Loucy (cell line): ENCODE measurements at regions not wholly inside any gene's neighbourhood (a gene's known extent, or its start where the extent isn't known, plus 50 kb on each side); places are given as distances from the start of the nearest gene placed in this dataset.

Experiments
- H2AFZ ChIP-seq: fragments of 200-600 bp; sonication (generic); 2 replicates; pipeline ENCODE4 v1.6.0; 2016; ENCODE audit warnings: antibody characterized with exemption, mild to moderate bottlenecking, low read length, moderate library complexity
- H3F3A ChIP-seq: fragments of 200-600 bp; 2 replicates; pipeline ENCODE4 v1.6.0; 2016; ENCODE audit warnings: antibody characterized with exemption, low read depth, mild to moderate bottlenecking
- H3K27me3 ChIP-seq: fragments of 200-600 bp; sonication (generic); 2 replicates; pipeline ENCODE4 v1.6.1; 2014; ENCODE audit warnings: low read length, mild to moderate bottlenecking; ENCODE audit not compliant: insufficient read depth, poor library complexity, severe bottlenecking
- H3K36me3 ChIP-seq: fragments of 200-600 bp; sonication (generic); 2 replicates; pipeline ENCODE4 v1.6.1; 2016; ENCODE audit warnings: low read length; ENCODE audit not compliant: insufficient read depth
- H3K4me1 ChIP-seq: fragments of 200-600 bp; sonication (generic); 2 replicates; pipeline ENCODE4 v1.5.1; 2014; ENCODE audit warnings: low read length, mild to moderate bottlenecking; ENCODE audit not compliant: insufficient read depth, poor library complexity, severe bottlenecking
- H3K4me2 ChIP-seq: fragments of 200-600 bp; sonication (generic); 2 replicates; pipeline ENCODE4 v1.6.0; 2014; ENCODE audit warnings: antibody characterized with exemption, low read length, low read depth, mild to moderate bottlenecking; ENCODE audit not compliant: poor library complexity, severe bottlenecking
- H3K4me3 ChIP-seq: fragments of 200-600 bp; sonication (generic); 2 replicates; pipeline ENCODE4 v1.5.1; 2014; ENCODE audit warnings: low read length, mild to moderate bottlenecking, mixed read lengths; ENCODE audit not compliant: poor library complexity, severe bottlenecking
- H3K79me2 ChIP-seq: fragments of 200-600 bp; sonication (generic); 2 replicates; pipeline ENCODE4 v1.6.1; 2014; ENCODE audit warnings: low read length; ENCODE audit not compliant: insufficient read depth
- H3K9ac ChIP-seq: fragments of 200-600 bp; sonication (generic); 2 replicates; pipeline ENCODE4 v1.6.0; 2014; ENCODE audit warnings: mild to moderate bottlenecking, low read depth, low read length, moderate library complexity; ENCODE audit not compliant: poor library complexity, severe bottlenecking
- H3K9me2 ChIP-seq: fragments of 200-600 bp; sonication (generic); replicated peaks from 2 replicates; pipeline ENCODE4 v1.6.1; 2016; ENCODE audit warnings: low read depth, low read length, mixed read lengths
- H3K9me3 ChIP-seq: fragments of 200-600 bp; sonication (generic); 2 replicates; pipeline ENCODE4 v1.6.1; 2014; ENCODE audit warnings: mild to moderate bottlenecking, antibody characterized with exemption, low read length, low read depth; ENCODE audit not compliant: insufficient read depth
- H4K20me1 ChIP-seq: fragments of 200-600 bp; sonication (generic); 2 replicates; pipeline ENCODE4 v1.6.0; 2014; ENCODE audit warnings: antibody characterized with exemption, low read length, mild to moderate bottlenecking; ENCODE audit not compliant: insufficient read depth, poor library complexity, severe bottlenecking
- CTCF ChIP-seq: fragments of 200-600 bp; sonication (generic); conservative IDR thresholded peaks from 2 replicates; pipeline ENCODE4 v1.5.1; 2014; ENCODE audit warnings: mild to moderate bottlenecking, antibody characterized with exemption, low read length
- EZH2phosphoT487 ChIP-seq: fragments of 200-600 bp; IDR thresholded peaks from 2 replicates; pipeline ENCODE4 v1.6.1; 2018; ENCODE audit warnings: antibody characterized with exemption, mild to moderate bottlenecking, moderate library complexity, borderline replicate concordance

- TF ChIP-seq CTCF (no peak), EZH2phosphoT487 (no peak)
- H4K20me1 ChIP-seq, result no peaks in the 10 kb centered on the region
These were observed 144.9 kb upstream of the CELF2 start for GRCh38 chr10:10872764-10873163.

GRCh38 chr10:10873289-10873688, 144.4 kb upstream of the CELF2 start:
- H3K9me2 ChIP-seq, result no peaks in the 10 kb centered on the region
- H3K4me2 ChIP-seq, result no peak overlapping the region
- H4K20me1 ChIP-seq, result no peaks in the 10 kb centered on the region
- no peaks in the 10 kb centered on the region for H3K79me2 ChIP-seq
- TF ChIP-seq EZH2phosphoT487 (no peak), CTCF (no peak)
- H3K4me1 ChIP-seq, result no peaks in the 10 kb centered on the region
- no peaks in the 10 kb centered on the region for H3K9me3 ChIP-seq
- H3K36me3 ChIP-seq, result no peaks in the 10 kb centered on the region
- H3F3A ChIP-seq, result no peaks in the 10 kb centered on the region
- no peak overlapping the region for H3K9ac ChIP-seq
- no peaks in the 10 kb centered on the region for H3K27me3 ChIP-seq
- H2AFZ ChIP-seq, result no peak overlapping the region
- no peak overlapping the region for H3K4me3 ChIP-seq

More at GRCh38 chr10:10872764-10873163, 144.9 kb upstream of the CELF2 start:
- no peaks in the 10 kb centered on the region for H3K79me2 ChIP-seq
- no peaks in the 10 kb centered on the region for H3F3A ChIP-seq
- H3K36me3 ChIP-seq, result no peaks in the 10 kb centered on the region
- no peaks in the 10 kb centered on the region for H3K4me1 ChIP-seq
- H2AFZ ChIP-seq, result no peak overlapping the region
- H3K27me3 ChIP-seq, result no peaks in the 10 kb centered on the region
- no peak overlapping the region for H3K9ac ChIP-seq
- H3K4me3 ChIP-seq, result no peak overlapping the region
- H3K9me2 ChIP-seq, result no peaks in the 10 kb centered on the region
- H3K9me3 ChIP-seq, result no peaks in the 10 kb centered on the region
- no peak overlapping the region for H3K4me2 ChIP-seq

- Histone ChIP-seq H4K20me1 (no peaks in the 10 kb centered on the region), H3K4me3 (no peak overlapping the region), H2AFZ (no peak overlapping the region), H3F3A (no peaks in the 10 kb centered on the region), H3K9me2 (no peaks in the 10 kb centered on the region), H3K79me2 (no peaks in the 10 kb centered on the region), H3K9me3 (no peaks in the 10 kb centered on the region), H3K36me3 (no peaks in the 10 kb centered on the region), H3K4me1 (no peaks in the 10 kb centered on the region), H3K9ac (no peak overlapping the region), H3K27me3 (no peaks in the 10 kb centered on the region), H3K4me2 (no peak overlapping the region)
- TF ChIP-seq CTCF (no peak), EZH2phosphoT487 (no peak)
These were observed 143.8 kb upstream of the CELF2 start for GRCh38 chr10:10873915-10874314.
